ENCODE measurements at regions not wholly inside any gene's neighbourhood (a gene's known extent, or its start where the extent isn't known, plus 50 kb on each side); places are given as distances from the start of the nearest gene placed in this dataset.

DNA sequence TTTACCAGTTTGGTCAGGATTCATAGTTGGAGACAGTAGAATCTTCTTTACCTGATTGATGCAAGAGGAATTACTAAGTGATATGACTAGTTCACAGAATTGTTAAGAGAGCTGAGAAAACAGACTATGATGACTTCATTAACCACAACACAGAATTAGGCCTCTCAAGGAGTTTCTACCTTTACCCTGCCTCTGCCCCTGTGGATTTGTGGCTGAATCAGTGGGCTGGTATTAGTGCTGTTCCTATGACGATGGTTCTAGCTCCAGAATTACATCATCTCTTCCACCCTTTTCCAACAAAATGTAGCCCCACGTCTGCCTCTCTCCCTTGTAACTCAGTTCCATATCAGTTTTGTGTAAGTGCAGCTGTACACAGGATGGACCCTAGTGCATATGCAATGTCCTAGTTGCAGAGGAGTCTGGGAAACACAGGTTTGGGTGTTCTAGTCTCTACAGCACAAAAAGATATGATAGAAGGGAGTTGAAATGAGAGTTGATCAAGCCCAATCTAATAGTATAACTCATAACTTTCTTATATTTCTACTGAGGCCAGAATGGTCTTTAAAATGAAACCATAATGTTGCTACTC is 99.3 kb downstream of the ANXA5 start:
- TF ChIP-seq, protein P1, sequence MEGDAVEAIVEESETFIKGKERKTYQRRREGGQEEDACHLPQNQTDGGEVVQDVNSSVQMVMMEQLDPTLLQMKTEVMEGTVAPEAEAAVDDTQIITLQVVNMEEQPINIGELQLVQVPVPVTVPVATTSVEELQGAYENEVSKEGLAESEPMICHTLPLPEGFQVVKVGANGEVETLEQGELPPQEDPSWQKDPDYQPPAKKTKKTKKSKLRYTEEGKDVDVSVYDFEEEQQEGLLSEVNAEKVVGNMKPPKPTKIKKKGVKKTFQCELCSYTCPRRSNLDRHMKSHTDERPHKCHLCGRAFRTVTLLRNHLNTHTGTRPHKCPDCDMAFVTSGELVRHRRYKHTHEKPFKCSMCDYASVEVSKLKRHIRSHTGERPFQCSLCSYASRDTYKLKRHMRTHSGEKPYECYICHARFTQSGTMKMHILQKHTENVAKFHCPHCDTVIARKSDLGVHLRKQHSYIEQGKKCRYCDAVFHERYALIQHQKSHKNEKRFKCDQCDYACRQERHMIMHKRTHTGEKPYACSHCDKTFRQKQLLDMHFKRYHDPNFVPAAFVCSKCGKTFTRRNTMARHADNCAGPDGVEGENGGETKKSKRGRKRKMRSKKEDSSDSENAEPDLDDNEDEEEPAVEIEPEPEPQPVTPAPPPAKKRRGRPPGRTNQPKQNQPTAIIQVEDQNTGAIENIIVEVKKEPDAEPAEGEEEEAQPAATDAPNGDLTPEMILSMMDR (IDR thresholded peaks at IDR 0.05) = no peak
- no peak for TF ChIP-seq TEAD4 (CRISPR knock-in tag; IDR thresholded peaks at IDR 0.05)
- no peak for TF ChIP-seq CREB1 (CRISPR knock-in tag; IDR thresholded peaks at IDR 0.05)
- TF ChIP-seq, protein P2, sequence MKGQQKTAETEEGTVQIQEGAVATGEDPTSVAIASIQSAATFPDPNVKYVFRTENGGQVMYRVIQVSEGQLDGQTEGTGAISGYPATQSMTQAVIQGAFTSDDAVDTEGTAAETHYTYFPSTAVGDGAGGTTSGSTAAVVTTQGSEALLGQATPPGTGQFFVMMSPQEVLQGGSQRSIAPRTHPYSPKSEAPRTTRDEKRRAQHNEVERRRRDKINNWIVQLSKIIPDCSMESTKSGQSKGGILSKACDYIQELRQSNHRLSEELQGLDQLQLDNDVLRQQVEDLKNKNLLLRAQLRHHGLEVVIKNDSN (CRISPR knock-in tag; IDR thresholded peaks at IDR 0.05) = no peak
- TF ChIP-seq, protein P3, sequence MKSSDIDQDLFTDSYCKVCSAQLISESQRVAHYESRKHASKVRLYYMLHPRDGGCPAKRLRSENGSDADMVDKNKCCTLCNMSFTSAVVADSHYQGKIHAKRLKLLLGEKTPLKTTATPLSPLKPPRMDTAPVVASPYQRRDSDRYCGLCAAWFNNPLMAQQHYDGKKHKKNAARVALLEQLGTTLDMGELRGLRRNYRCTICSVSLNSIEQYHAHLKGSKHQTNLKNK (CRISPR knock-in tag; IDR thresholded peaks at IDR 0.05) = no peak
- TF ChIP-seq CBFB (CRISPR knock-in tag; IDR thresholded peaks at IDR 0.05; ENCODE audit: low read depth) = no peak
- TF ChIP-seq JUN (CRISPR knock-in tag; IDR thresholded peaks at IDR 0.05) = no peak
- TF ChIP-seq, protein P4, sequence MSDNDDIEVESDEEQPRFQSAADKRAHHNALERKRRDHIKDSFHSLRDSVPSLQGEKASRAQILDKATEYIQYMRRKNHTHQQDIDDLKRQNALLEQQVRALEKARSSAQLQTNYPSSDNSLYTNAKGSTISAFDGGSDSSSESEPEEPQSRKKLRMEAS (CRISPR knock-in tag; IDR thresholded peaks at IDR 0.05) = no peak
- no peak for TF ChIP-seq FOXJ3 (CRISPR knock-in tag; IDR thresholded peaks at IDR 0.05; ENCODE audit: borderline replicate concordance)
- TF ChIP-seq, protein P5, sequence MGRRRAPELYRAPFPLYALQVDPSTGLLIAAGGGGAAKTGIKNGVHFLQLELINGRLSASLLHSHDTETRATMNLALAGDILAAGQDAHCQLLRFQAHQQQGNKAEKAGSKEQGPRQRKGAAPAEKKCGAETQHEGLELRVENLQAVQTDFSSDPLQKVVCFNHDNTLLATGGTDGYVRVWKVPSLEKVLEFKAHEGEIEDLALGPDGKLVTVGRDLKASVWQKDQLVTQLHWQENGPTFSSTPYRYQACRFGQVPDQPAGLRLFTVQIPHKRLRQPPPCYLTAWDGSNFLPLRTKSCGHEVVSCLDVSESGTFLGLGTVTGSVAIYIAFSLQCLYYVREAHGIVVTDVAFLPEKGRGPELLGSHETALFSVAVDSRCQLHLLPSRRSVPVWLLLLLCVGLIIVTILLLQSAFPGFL (CRISPR knock-in tag; IDR thresholded peaks at IDR 0.05; ENCODE audit: borderline replicate concordance) = no peak

Data from WTC11 (cell line).